ENCODE measurements at regions not wholly inside any gene's neighbourhood (a gene's known extent, or its start where the extent isn't known, plus 50 kb on each side); places are given as distances from the start of the nearest gene placed in this dataset.
"Not testable (repeated sequence)": the region's sequence is repeated elsewhere in the genome, so short reads cannot be mapped to it uniquely, and the experiment has no call there.

- TF ChIP-seq CEBPB (IDR thresholded peaks at IDR 0.05); MAX (IDR thresholded peaks at IDR 0.05); CTCF (IDR thresholded peaks at IDR 0.05); HOXA7 (CRISPR knock-in tag; IDR thresholded peaks at IDR 0.05); GATA3 (IDR thresholded peaks at IDR 0.05; ENCODE audit: borderline replicate concordance); TP53 (CRISPR knock-in tag; IDR thresholded peaks at IDR 0.05); USF2 (IDR thresholded peaks at IDR 0.05); RAD21 (conservative IDR thresholded peaks at IDR 0.05 in 1 of 2, IDR thresholded peaks at IDR 0.05 in 1 of 2): not testable (repeated sequence)
Measured at GRCh38 chr11:21753244-21753767, 439.6 kb upstream of the ANO5 start.

Measured in A549 (cell line).